Stromal cell of bone marrow (primary cell): ENCODE measurements at regions not wholly inside any gene's neighbourhood (a gene's known extent, or its start where the extent isn't known, plus 50 kb on each side); places are given as distances from the start of the nearest gene placed in this dataset.

Source experiments
- DNase-seq: peaks from one replicate; pipeline ENCODE4 v3.0.0-alpha.2; 2012; ENCODE audit warnings: low read depth

GRCh38 chr3:187975561-187976364 lies 178.2 kb upstream of the LPP start:
- DNase-seq, result peak; percentile 24

DNA sequence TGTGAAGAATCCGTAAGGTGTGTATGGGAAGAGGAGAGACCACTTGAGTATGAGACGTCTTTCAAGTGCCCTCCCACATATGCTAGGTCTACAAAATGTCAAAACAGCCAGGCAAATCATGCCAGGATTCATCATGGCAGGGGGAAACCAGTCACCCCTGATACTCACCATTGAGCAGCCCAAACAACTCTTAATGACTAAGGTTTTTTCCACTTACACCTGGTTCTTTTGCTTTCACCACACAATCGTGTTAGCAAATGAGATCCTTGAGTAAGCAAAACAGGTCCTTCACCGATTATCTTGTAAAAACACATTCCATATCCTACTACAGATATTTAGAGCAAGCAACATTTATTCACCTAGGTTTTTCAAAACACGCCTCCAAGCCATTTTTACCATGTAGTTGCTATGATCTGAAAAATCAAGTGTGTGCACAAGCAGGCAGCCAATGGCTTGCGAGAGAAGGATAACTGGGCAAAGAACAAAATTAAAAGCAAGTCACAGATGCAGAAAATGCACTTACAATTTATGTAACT lies 177.5 kb upstream of the LPP start:
- no peak for DNase-seq

- DNase-seq, result no peak
Observed at GRCh38 chr3:187977659-187978058, 176.3 kb upstream of the LPP start.

DNA sequence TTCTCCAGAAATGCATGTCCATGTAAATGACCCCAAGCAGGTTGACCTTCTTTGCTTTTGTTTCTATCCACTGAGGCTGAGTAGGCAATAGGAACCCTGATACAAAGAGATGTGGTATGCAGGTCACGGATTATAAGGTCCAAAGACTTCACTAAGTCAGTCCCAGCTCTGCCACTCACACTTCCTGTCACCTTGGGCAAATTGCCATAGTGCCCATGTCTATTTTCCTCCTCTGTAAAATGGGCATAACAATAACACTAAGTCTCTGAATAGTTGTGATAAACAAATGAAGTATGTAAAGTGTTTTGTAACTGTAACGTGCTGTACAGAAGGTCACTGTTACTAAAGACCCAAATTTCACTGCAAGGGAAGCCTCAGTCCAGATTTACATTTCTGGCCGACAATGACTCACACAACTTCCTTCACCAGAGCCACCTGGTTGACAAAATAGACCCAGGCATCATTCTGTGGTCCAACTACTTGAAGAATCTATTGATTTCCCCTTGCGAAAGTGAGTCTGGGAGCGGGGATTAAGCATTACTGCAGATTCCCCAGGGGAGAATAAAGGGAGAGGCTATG lies 175.4 kb upstream of the LPP start:
- no peak for DNase-seq

GRCh38 chr3:187979564-187979963 lies 174.4 kb upstream of the LPP start:
- no peak for DNase-seq

DNA sequence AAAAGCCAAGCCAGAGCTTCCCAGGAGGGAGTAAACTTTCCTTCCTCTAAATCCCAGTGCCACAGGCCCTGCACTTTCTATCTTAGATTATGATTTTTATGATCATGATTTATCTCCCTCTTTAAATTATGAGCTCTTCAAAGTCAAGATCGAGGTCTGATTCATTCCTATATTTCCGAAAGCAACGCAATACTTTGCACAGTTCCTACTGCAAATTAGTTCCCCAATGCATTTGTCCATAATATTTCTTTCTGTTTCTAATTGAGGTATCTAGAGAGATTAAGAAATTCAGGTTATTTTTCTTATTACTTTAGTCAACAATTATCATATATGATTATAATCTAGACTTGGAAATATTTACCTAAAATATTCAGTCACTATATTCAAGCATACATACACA lies 173.1 kb upstream of the LPP start:
- no peak for DNase-seq

GRCh38 chr3:187982142-187982541 lies 171.8 kb upstream of the LPP start:
- DNase-seq, result no peak

GRCh38 chr3:187983484-187984124 lies 170.4 kb upstream of the LPP start:
- DNase-seq, result no peak

DNA sequence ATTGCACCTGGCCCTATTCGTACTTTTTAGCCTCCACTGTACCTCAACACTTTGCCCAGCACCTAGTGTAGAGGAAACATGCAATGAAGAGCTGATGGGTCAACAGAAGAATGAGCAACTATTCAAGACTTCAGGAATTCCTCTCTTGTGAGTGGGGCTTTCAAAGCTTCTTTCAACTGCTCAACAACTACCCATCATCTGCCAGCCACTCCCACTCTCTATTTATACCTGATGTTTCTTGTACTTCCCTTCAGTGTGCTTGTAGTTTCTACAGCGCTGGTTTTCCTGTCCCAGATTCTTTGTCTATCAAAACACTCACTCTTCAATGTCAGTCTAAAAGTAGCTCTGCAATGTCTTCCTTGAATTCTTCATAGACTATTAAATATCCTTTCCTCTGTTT lies 168.3 kb upstream of the LPP start:
- DNase-seq, result no peak

DNA sequence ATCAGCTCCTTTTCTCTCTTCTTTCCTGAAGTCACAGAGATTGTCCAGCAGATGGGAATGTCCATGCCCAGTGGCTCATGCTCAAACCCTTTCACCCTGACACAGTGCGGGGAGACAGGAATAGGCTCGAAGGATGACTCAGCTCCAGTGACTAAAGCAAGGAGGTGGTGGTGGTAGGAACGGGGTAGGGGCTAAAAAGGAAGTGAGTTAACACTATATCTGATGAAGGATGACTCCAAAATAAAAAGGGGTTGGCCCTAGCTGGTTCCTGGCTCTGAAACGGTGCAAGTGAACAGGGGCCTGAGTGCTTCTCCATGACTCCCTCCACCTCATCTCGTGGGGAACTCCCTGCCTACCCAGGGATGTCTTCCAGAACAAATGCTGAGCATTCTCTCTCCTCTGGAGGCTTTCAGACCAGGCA lies 167.4 kb upstream of the LPP start:
- DNase-seq, result peak; percentile 84

DNA sequence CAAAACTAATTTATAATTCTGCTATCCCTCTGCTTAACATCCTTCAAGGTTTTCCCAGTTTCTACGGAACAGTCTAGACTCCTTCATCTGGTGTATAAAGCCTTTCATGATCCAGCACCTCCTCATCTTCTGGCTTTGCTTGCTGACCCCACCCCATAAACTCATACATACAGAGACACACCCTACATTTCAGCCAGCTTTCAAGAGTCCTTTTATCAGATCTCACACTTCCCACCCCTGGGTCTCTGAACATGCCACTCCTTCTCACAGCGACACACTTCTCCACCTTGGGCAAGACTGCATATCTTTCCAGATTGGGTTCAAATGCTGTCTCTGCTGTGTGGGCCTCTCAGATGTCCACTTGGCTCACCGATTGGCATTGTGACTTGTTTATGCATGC lies 166.8 kb upstream of the LPP start:
- DNase-seq, result no peak

GRCh38 chr3:187987924-187988323 lies 166.0 kb upstream of the LPP start:
- DNase-seq, result no peak

DNA sequence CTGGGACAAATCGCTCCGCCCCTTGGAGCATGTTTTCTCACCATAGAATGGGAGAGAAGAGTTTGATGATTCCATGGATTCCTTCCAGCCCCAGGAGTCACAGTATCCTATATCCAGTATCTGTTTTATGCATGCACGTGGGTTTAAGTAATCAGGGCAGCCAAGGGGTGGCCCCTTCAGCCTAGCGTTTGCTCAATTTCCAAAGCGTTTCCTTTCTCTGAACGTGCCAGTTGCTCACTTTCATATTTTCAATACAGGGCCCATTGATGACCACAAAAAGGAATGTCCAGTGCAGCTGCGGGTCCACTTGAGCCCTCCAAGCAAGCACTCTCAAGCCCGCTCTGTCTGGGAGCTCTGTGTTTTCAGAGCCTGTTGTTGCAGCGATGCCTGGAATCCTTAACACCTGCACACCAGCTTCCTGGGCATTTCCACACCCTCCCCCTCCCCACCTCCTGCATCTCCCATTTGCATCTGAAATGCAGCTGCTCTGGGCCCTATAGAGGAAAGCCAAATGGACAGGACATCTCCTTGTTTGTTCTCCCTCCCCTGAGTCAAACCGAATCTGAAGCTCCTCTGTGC lies 164.3 kb upstream of the LPP start:
- no peak for DNase-seq

DNA sequence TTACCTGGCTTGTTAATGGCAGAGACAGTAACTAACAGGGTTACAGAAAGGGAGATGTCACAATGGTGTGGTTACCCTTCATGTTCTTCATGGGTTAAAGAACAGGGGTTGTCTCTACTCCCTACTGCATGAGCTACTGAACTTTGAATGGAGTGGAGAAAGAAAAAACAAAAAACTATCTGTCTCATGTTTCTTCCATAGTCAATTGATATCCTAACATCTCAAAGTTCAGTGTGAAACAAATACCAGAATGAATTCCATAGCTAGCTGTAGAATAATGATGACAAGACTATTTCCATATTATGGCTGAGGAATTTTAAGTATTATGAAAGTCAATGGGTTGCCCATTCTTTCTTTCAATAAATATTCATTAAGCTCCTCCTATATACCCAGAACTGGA lies 161.3 kb upstream of the LPP start:
- DNase-seq, result no peak

DNA sequence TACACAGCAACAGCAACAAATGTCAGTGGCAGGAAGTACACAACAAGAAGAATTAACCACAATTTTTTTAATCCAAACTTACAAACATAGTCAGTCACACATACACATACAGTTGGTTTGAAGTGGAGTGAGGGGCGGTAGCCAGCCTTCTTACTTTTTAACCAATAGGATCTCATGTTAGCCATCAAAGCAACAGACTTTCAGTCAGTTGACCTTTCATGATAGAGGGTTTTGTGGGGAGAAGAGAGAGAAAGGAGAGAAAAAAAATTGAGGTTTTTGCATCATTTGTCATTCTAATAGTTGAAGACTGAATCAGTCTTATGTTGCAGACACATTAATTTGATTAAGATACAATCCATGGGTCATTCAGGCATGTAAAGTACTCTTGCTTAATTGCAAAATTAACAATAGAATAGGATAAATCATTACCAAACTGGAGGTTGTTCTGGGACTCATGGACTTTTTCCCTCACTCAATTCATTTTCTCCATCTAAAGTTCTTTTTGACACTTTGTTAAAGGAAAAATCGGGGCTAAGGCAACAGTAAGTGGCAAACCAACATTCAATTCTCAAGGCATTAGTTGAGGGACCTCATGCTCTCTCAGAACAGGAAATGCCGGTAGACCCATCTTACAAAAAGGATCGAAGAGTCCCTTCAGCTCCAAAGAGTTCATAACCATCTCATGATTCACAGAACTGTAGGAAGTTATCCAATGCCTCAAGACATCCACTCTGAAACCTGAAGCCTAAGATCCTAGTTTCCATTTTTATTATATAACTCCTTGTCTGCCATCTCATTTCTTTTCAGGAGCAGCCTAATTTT lies 159.5 kb upstream of the LPP start:
- peak; percentile 43 for DNase-seq

DNA sequence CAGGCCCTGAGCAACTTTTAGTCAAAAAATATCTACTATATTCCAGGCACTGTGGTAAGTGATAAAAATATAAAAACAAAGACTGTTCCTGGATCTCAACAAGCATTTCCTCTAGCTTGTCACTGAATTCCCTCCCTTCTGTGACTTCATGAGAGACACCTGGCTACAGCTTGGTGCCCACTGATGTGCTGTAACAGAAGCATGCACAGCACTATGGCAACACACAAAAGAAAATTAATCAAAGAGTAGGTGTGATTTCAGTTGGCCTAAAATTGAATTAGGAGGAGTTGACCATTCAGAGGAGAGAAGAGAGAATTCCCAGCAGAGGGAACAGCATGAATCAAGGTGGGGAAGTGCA lies 158.9 kb upstream of the LPP start:
- DNase-seq, result no peak

- DNase-seq, result no peak
Observed at GRCh38 chr3:187995667-187996066, 158.3 kb upstream of the LPP start.

- DNase-seq, result no peak
Observed at GRCh38 chr3:187996609-187997008, 157.3 kb upstream of the LPP start.

- DNase-seq, result no peak
Observed at GRCh38 chr3:187997490-187997889, 156.5 kb upstream of the LPP start.

DNA sequence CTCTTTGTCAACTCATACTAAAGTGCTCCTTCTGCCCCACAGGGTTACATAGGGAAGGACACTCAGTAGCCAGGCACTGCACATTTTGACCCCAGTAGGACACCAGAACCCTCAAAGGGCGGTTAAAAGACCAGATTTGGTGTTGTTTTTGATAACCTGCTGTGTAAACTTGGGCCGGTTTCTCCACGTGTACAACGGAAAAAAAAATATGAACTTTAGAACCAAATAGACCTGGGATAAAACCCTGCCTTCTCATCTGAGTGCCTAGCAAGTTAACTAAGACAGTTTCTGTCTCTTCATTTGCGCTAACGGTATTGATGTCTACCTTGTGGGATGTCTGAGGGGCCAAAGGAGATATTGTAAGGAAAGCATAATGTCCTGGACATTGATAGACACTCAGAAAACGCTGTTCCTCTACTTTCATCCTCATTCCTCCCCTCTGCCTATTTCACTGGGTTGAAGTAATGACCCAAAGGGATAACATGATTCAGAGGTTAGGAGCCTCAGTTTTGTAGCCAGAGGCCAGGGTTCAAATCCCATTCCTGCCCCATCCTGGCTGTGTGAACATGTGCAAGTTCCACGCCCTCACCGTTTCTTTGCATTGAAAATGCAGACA lies 155.9 kb upstream of the LPP start:
- no peak for DNase-seq

GRCh38 chr3:187998611-187999010 lies 155.3 kb upstream of the LPP start:
- no peak for DNase-seq

DNA sequence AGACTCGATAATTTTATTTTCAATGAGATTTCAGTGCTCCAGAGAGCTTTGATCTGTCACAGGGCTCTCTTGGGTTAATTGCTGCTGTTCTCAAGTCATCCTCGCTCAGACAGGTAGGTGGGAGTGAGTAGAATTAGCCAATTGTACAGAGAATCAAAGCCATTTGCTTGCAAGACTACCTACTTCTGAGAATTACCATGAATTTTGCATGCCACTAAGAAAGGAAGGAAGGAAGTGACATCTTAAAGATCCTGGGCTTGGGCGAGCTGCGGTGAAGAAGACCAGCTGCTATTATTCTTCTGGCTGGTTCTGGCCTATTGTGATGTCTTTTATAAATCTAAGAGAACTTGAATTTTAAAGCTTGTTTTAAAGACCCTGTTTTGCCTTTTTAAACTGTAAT lies 154.1 kb upstream of the LPP start:
- no peak for DNase-seq
